Mesothelial cell of epicardium (in vitro differentiated cells): ENCODE measurements at regions not wholly inside any gene's neighbourhood (a gene's known extent, or its start where the extent isn't known, plus 50 kb on each side); places are given as distances from the start of the nearest gene placed in this dataset.

Experiments
- DNase-seq, 2 experiments: peaks; one replicate each; pipeline ENCODE4 v3.0.0; 2021; ENCODE audit warnings: low spot score in 2 of 2; ENCODE audit not compliant: unreplicated experiment in 2 of 2
- H3K27ac Mint-ChIP-seq: 2 replicates; pipeline ENCODE4 v1.8.0; 2021; ENCODE audit warnings: mixed read lengths
- H3K27me3 Mint-ChIP-seq: 2 replicates; pipeline ENCODE4 v1.8.0; 2021; ENCODE audit warnings: low read depth, mixed read lengths
- H3K36me3 Mint-ChIP-seq: 2 replicates; pipeline ENCODE4 v1.8.0; 2021; ENCODE audit warnings: mixed read lengths
- H3K4me1 Mint-ChIP-seq: 2 replicates; pipeline ENCODE4 v1.8.0; 2021; ENCODE audit warnings: mixed read lengths
- H3K4me3 Mint-ChIP-seq: 2 replicates; pipeline ENCODE4 v1.8.0; 2021; ENCODE audit warnings: mild to moderate bottlenecking, moderate library complexity, mixed read lengths
- H3K9me3 Mint-ChIP-seq: 2 replicates; pipeline ENCODE4 v1.8.0; 2021; ENCODE audit warnings: mixed read lengths
- TF ChIP-seq, protein P1 (sequence below): fragments of 200-600 bp; sonication (generic); IDR thresholded peaks from one replicate; pipeline ENCODE4 v1.5.0; 2021; ENCODE audit warnings: antibody characterized with exemption; ENCODE audit not compliant: unreplicated experiment

DNA sequence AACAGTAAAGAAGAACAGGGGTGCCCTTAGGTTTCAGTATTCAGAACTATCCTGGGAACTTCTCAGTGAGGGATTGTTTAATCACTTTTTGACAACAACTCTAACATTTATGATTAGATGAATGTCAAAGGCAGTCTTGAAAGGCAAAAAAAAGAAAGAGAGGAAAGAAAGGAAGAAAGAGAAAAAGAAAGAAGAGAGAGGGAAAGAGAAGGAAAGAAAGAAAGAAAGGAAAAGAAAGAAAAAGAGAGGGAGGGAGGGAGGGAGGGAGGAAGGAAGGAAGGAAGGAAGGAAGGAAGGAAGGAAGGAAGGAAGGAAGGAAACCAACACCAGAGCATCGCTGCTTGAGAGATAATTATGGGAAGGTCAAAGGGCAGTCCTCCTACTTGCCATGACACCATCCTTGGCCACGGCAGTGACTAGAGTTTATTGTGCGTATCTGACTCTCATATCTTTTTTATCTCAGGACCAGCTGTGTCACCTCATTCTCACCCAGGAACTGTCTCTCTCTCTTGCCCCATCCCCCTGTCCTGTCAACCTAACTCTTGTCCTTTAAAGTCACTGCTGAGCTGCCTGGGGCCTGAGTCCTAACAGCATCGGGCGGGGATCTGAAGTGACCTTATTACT, 96.8 kb upstream of the ATXN1 start:
- Mint-ChIP-seq H3K4me1 (peaks cover 4% of the 10 kb centered on the region), H3K27me3 (no peaks in the 10 kb centered on the region), H3K27ac (no peak overlapping the region), H3K36me3 (no peaks in the 10 kb centered on the region), H3K9me3 (no peaks in the 10 kb centered on the region), H3K4me3 (no peak overlapping the region)
- TF ChIP-seq, protein P1, sequence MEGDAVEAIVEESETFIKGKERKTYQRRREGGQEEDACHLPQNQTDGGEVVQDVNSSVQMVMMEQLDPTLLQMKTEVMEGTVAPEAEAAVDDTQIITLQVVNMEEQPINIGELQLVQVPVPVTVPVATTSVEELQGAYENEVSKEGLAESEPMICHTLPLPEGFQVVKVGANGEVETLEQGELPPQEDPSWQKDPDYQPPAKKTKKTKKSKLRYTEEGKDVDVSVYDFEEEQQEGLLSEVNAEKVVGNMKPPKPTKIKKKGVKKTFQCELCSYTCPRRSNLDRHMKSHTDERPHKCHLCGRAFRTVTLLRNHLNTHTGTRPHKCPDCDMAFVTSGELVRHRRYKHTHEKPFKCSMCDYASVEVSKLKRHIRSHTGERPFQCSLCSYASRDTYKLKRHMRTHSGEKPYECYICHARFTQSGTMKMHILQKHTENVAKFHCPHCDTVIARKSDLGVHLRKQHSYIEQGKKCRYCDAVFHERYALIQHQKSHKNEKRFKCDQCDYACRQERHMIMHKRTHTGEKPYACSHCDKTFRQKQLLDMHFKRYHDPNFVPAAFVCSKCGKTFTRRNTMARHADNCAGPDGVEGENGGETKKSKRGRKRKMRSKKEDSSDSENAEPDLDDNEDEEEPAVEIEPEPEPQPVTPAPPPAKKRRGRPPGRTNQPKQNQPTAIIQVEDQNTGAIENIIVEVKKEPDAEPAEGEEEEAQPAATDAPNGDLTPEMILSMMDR = no peak
- no peak for DNase-seq

DNA sequence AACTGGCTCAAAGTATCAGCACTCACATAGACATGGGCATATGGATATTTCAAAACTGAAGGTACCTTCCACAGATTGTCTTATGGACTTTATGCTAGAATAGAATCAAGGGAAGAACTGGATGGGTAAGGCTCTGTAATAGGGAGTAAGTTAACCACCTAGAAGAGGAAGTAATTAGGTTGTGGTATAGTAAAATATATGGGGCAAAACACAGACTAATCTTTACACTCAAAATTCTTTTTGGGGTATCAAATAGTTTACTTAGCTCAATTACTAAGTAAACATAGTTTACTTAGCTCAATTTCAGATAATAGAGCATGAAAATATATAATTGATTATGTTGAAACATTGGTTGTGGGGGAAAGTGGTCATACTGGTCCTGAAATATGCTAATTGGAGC, 94.2 kb upstream of the ATXN1 start:
- no peak overlapping the region for H3K4me3 Mint-ChIP-seq
- H3K27ac Mint-ChIP-seq = no peak overlapping the region
- TF ChIP-seq, protein P1 = no peak
- no peaks in the 10 kb centered on the region for H3K36me3 Mint-ChIP-seq
- H3K4me1 Mint-ChIP-seq = peaks cover 17% of the 10 kb centered on the region
- no peaks in the 10 kb centered on the region for H3K27me3 Mint-ChIP-seq
- DNase-seq = no peak
- no peaks in the 10 kb centered on the region for H3K9me3 Mint-ChIP-seq

DNA sequence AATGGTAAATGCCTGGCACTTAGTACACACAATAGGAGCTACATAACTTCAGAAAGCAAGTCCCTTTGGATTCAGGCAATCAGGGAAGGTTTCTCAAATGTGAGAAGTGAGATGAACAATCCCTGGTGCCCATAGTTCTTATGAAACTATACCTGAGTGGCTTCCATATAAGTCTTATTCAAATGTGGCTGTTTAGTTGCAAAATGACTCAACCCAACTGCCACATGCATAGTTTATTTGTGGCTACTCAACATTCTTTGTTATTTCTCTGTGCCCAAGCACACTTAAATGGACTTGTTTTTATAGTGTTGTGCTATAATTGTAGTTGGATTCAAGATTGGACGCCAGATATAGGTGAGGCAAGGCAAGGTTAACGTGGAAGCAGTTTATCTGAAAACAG, 93.7 kb upstream of the ATXN1 start:
- TF ChIP-seq, protein P1 = no peak
- no peak for DNase-seq
- H3K4me1 Mint-ChIP-seq = peaks cover 22% of the 10 kb centered on the region
- no peaks in the 10 kb centered on the region for H3K27me3 Mint-ChIP-seq
- H3K27ac Mint-ChIP-seq = no peak overlapping the region
- H3K36me3 Mint-ChIP-seq = no peaks in the 10 kb centered on the region
- no peaks in the 10 kb centered on the region for H3K9me3 Mint-ChIP-seq
- no peak overlapping the region for H3K4me3 Mint-ChIP-seq

DNA sequence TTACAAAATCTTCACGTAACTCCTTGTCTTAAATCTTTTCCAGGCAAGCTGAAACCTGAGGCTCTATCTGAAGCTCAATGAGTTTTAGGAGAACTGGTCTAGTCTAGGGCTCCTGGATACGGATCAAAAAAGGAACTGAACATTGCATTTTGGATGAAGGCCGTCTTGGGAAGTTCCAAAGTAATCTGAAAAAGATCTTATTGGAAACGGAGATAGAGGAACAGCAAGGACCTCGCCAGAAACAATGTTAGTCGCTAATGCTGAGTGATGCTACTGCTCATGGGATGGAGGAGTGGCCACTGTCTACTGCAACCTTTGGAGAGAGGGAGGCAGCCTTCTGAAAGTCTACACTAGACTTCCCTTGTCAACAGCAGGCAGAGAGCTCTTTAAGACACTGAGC, 91.4 kb upstream of the ATXN1 start:
- no peak for DNase-seq
- Mint-ChIP-seq H3K36me3 (no peaks in the 10 kb centered on the region), H3K27ac (no peak overlapping the region), H3K27me3 (no peaks in the 10 kb centered on the region), H3K4me1 (peaks cover 33% of the 10 kb centered on the region), H3K4me3 (no peak overlapping the region), H3K9me3 (no peaks in the 10 kb centered on the region)
- TF ChIP-seq, protein P1 = no peak

DNA sequence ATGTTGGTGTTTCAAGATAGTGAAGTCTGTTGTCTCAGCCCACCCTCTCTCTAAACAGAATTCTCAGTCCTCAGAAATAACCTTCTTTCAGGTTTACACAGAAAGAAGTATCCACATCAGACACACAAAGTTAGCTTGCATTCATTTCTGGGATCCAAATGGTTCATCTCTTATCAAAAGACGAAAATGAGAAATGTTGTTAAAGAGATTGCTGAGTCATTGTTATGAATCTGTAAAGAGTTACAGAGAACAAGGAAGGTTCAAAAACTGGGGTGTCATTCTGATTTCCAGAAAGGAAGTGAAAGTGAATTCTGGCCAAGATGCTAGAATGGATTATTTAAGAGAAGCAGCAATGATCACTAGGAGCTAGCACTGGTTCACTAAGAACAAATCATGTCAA, 90.5 kb upstream of the ATXN1 start:
- Mint-ChIP-seq H3K9me3 (no peaks in the 10 kb centered on the region), H3K4me3 (no peak overlapping the region), H3K27me3 (no peaks in the 10 kb centered on the region), H3K27ac (no peak overlapping the region), H3K36me3 (no peaks in the 10 kb centered on the region), H3K4me1 (peaks cover 32% of the 10 kb centered on the region)
- no peak for DNase-seq
- TF ChIP-seq, protein P1 = no peak

DNA sequence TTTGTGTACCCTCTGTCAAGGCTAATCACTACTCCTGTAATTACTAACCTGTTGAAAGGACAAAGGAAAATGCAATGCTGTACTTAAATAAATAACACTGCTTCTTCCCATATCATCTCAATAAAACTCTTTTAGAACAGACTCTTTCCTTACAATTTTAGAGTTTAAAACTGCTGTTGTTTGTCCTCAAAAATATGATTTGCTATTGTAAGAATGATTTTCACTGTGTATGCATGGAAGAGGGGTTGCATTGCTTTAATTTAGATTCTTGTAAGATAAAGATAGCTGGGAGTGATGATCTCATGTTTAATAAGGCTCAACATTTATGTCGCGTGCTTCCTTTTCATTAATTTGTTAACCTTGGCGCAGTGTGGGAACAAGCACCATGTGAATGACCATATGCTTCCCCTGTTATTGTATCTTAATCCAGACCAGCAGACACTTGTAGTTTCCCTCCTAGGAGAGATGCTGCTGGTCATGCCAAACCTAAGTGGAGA, 89.8 kb upstream of the ATXN1 start:
- Mint-ChIP-seq H3K27me3 (no peaks in the 10 kb centered on the region), H3K36me3 (no peaks in the 10 kb centered on the region), H3K4me3 (no peak overlapping the region), H3K4me1 (peaks cover 32% of the 10 kb centered on the region), H3K9me3 (no peaks in the 10 kb centered on the region), H3K27ac (no peak overlapping the region)
- TF ChIP-seq, protein P1 = no peak
- DNase-seq = no peak
